HG03439 (cell line): ENCODE measurements at regions not wholly inside any gene's neighbourhood (a gene's known extent, or its start where the extent isn't known, plus 50 kb on each side); places are given as distances from the start of the nearest gene placed in this dataset.
"Not testable (repeated sequence)": the region's sequence is repeated elsewhere in the genome, so short reads cannot be mapped to it uniquely, and the experiment has no call there.

Experiments
- ATAC-seq: cut with Tn5 transposase; IDR thresholded peaks from one replicate; pipeline ENCODE4 v1.9.1; 2021; ENCODE audit warnings: mild to moderate bottlenecking, moderate library complexity; ENCODE audit not compliant: unreplicated experiment

DNA sequence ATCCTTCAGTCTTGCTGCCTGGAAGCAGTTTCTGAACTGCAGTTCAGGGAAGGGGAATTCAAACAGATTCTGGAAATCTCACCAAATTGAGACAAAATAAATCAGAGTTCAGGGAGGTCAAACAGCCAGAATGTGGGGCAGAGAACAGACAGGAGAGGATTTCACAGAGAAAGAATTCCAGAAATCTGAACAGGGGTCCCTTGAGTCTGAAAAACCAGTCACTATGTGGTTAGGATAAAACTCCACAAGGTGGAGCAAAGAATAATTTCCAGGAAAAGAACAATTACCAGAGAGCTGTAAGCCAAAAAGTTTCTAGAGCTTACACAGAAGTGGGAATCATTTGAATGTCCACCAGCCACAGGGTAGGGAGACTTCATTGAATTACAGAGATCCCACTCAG, 84.7 kb downstream of the URB2 start:
- no peak for ATAC-seq

DNA sequence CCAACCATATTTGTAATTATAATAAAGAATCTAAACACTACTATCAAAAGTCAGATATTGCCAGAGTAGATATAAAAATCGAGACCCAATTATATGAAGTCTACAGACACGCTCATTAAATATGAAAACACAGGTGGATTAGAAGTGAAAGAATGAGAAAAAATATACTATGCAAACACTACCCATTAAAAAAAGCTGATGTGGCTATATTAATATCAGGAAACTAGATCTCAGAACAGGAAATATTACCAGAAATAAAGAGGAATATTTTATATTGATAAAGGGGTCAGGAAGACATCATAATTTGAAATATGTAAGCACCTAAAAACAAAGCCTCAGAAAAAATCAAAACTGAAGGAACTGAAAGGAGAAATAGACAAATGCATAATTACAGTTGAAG, 88.3 kb downstream of the URB2 start:
- ATAC-seq = no peak

DNA sequence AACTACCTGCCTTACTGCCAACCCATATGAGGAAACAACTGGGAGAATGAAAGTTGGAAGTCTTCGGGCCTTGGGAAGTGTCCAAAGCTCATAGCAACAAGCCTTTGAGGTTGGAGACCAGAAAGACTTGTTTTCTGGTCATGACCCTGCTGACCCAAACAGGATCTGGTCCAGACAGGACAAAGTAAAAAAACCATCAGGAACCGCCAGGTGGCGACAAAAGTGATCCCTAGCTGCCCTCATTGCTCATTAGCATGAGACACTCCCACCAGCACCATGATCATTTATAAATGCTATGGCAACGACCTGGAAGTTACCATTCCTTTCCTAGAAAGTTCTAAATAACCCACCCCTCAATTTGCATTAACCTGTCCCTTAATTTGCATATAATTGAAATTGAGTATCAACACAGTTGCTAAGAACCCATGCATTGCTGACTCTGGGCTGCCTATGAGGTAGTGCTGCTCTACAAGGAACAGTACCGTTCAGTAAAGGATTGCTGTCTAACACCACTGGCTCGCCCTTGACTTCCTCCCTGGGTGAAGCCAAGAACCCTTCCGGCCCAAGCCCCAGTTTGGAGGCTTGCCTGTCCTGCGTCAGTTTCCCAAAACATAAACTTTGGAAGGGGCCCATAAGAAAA, 89.0 kb downstream of the URB2 start:
- ATAC-seq = no peak

DNA sequence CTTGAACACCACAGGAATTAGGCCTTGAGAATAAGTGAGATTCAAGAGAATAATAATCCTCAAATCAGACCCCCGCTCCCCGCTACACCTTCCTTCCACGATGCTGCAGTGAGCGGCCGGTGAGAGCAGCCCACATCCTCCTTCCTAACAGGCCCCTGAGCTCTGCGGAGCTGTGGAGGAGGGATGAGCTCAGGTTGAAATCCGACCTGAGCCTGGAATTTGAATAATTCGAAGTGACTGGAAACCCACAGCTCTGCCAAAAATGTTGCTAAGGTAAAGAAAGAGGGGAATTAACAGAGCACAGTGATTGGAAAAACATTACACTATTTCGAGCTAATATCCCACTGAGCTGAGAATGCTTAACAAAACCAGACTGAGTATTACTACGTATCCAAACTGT, 90.0 kb downstream of the URB2 start:
- ATAC-seq = no peak

DNA sequence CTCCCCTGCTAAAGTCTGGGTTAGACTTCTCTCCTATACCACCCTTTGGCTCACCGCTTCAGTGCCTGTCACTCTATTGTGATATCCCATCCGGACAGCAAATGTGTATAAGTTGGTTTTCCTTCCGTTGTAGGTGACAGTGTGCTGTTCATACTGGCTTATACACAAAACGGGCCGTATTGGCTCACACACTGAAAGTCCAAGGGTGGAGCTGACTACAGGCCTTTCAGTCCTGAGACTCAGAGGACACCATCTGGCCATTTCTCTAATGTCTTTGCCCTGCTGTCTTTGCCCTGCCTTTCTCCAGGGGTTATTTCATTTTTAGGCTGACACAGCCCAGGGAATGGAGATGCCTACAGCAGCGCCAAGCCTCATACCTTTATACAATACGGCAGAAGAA, 90.7 kb downstream of the URB2 start:
- ATAC-seq = no peak

DNA sequence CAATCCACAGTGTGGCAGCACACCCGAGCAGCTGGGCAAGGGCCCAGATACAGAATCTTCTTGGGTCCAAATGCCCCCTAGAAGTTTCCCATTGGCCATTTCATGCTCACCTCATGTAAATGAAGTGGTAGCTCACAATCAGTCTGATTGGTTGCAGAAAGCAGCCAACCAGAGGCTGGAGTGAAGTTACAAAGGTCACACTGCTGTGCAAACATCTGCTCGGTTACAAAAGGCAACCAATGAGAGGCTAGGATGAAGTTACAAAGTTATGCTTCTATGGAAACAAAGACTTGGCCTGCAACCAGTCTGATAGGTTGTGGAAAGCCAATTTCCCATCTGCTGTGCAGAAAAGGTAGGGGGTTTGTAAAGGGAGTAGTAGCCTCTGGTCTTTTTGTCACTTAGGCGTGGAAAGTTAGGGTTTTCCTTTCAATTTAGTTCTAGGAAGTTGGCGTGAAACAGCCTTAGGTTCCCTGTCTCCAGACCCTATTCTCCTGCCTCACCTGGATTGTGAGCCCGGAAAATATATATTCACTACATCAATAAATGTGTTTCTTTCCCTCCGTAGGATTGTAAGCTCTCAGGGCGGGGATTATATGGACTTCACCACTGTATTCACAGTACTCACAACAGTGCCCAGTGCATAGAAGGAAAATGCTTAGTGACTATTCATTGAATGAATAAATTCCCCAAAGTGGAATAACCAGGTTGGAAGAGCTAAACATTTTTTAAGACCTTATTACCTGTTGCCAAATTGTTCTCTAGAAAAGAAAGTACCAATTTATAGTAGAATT, 91.9 kb downstream of the URB2 start:
- no peak for ATAC-seq

DNA sequence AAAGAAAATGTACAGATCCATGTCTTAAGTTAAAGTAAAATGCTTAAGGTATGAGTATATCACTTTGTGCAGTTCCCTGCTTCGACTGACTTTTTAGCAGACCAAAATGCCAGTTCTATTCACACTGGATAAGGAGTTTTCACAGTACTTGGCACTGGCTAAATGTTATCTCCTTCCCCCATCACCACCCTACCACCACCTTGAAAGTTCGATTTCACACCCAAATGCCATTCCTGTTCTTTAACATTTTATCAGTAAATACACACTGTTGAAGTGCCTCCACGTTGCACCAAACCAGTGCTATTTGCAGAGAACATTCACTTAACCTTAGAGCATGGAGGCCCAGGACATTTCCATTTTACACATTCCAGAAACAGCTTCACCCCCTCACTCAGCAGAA, 100.0 kb downstream of the URB2 start:
- no peak for ATAC-seq

DNA sequence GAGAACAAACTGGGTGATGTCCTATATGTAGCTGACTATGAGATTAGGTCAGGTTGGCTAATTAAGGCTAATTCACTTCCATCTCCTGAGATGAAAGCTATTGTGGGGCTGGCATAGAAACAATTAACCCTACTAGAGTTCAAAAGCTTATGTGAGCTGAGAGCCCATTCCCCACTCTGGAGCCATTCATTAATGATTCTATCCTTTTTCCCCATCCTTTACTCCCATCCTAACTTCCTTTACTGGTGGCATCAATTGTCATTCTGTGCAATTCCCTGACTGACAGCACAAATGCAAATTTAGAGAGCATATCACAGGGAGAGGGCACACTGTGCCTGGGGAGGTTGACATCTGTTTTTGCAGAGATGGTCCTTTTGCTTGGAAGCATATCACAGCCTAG, 103.9 kb downstream of the URB2 start:
- no peak for ATAC-seq

DNA sequence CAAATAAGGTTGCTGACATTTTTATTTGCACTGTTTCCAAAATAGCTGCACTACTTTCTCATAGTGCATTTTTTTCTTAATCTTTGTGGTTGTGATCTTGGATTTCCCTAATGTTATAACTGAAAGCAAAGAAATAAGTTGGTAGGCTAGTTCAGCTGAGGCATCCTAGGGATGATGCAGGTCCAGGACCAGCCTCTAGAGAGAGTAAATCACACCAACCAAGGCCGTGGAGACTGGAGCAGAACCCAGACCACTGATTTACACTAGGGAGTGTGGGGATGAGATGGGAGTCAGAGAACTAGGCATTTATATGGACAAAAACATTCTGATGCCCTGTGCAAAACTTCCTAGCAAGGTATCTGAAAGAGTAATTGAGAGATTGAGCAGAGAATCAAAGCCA, 104.5 kb downstream of the URB2 start:
- ATAC-seq = no peak

DNA sequence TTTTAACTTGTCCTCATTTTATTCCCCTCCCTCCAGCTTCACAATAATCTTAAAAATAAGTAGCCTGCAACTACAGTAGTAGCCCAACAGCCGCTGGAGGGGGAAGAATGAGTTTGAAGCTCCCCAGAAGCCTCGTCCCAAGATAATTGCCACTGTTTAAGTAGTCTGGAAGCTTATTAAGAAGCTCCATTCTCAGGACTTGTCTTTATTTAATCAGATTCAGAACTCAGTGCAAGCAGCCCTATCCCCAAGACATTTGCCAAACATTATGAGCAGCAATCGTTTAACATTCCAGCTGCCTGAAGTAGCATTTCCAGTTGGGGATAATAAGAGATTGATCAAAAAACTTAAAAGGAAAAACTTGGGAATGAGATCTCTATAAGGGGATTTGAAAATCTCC, 106.0 kb downstream of the URB2 start:
- no peak for ATAC-seq

DNA sequence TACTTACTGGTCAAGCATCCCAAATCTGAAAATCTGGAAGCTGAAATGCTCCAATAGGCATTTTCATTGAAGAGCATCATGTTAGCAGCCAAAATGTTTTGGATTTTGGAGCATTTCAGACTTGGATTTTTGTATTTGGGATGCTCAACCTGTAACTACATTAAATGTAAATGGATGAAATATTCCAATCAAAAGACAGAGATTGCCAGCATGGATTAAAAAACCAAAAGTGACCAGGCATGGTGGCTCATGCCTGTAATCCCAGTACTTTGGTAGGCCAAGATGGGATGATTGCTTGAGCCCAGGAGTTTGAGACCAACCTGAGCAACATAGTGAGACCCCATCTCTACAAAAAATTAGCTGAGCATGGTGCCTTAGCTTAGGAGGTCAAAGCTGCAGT, 110.3 kb downstream of the URB2 start:
- no peak for ATAC-seq

DNA sequence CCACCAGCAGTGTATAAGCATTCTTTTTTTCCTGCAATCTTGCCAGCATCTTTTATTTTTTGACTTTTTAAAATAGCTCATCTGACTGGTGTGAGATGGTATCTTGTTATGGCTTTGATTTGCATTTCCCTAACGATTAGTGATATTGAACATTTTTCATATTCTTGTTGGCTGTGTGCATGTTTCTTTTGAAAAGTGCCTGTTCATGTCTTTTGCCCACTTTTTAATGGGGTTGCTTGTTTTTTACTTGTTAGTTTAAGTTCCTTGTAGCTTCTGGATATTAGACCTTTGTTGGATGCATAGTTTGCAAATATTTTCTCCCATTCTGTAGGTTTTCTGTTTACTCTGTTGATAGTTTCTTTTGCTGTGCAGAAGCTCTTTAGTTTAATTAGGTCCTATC, 116.6 kb downstream of the URB2 start:
- not testable (repeated sequence) for ATAC-seq

DNA sequence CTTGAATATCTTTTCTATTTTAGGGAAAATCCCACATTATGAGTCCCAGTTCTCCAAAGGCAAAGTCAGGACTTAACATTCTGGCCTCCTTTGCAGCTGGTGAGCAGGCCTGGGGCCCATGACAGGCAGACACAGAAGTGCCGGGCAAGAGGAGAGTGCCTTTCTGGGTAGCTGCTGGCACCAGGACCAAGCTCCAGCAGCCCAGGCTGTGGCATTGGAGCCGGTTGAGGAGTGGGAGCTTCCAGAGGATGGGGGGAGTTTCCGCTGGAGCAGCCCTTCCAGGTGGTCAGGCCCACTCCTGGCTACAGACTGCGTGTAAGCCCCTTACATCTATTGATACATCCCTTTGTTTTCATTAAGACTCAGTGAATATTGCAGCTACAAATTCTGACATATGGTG, 123.9 kb downstream of the URB2 start:
- no peak for ATAC-seq

DNA sequence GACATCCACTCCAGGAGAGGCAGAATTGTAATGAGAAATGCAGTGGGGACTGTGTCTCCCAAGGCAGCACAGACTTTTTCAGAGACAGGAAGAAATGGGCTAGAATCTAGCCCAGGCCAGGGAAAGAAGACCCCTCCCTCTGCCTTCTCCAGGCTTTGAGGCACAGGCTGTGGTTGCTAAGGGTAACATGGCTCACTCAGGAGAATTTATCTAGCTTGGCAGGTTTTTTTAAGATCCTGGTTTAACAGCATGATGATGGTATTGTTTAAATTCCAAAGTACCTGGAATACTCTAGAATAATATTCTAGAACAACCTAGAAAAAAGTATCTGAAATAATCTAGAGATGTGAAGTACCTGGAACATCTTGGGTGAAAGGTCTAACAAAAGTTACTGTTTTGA, 125.6 kb downstream of the URB2 start:
- no peak for ATAC-seq

DNA sequence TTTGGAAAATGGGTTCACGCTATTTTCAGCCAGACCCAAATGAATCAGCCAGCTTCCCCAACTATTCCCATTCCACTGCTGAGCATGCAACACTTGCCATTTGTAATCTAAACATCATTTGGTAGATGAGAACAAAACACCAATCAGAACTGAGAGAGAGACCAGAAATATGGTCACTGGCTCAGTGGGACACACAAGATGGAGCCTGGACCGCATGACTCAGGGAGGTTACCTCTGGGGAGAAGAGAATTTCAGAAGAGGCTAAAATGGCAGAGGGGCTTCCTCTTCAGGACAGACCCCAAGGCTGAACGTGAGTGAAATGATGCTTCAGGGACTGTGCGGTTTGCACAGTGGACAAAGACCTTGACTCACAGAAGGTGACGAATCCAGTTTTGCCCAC, 126.6 kb downstream of the URB2 start:
- ATAC-seq = no peak

DNA sequence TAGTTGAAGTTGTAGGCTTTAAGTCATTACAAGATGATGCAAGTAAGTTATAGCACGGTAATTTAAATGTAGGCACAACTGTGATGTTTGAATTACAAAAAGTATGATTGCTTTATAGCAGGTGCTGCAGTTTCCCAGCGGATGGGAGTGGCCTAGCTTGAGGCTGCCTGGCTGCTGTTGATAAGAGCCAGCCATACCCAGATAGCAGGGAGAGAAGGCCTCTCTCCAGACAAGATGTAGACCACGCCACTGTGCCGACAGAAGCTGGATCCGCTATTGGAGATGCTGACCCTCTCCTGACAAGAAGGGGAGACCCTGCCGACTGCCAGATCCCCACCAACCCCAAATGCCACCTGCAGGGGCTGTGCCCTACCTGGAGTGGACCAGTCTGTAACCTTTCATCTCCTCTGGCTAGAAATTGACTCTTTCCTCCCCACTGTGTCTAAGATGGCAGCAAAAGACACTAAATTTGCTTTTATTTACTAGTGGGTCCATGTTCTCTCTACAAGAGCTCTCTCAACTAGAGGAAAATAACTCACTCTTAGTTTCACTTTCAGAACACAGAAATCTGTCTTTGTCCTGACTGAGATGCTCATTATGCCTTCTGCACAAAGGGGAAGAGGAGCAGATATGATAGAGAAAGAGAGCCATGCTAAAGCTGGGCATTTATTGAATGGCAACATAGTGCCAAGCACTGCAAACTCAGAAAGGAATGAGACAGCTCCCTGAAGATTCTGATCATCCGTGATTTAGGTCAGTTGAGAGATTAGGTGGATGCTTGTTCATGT, 127.9 kb downstream of the URB2 start:
- no peak for ATAC-seq

DNA sequence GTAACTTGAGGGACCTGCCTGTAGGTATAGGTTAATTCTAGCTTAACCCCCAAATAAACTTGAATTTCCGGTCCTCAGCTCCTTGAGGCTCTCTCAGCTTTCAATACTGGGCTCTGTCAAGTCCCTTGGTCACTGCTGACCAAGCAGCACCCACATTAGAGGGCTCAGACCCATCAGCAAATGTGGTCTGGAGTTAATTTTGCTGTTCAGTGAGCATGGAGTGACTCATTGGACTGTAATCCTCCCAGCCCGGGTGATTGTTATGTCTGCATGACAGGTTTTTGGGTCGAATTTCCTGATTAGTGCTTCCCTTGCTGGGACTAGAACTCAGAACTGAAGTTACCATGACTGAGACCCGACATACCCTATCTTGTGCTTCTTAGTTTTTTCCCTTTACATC, 130.6 kb downstream of the URB2 start:
- no peak for ATAC-seq

DNA sequence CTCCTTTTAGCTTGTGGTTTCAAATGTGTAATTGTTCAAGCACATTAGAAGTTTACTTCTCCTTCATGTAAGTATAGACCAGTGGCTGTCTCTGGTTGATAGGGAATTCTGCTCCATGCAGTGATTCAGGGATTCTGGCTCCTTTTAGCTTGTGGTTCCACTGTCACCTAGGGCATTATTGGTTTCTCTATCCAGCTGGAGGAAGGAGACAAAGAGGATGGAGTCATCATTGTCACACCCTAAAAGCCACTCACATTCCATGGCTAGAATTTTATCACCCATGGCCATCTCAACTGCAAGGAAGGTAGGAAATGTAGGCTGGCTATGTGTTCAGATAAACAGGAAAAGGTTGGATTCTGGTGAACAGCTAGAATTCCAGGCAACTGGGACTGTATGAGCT, 131.2 kb downstream of the URB2 start:
- no peak for ATAC-seq

DNA sequence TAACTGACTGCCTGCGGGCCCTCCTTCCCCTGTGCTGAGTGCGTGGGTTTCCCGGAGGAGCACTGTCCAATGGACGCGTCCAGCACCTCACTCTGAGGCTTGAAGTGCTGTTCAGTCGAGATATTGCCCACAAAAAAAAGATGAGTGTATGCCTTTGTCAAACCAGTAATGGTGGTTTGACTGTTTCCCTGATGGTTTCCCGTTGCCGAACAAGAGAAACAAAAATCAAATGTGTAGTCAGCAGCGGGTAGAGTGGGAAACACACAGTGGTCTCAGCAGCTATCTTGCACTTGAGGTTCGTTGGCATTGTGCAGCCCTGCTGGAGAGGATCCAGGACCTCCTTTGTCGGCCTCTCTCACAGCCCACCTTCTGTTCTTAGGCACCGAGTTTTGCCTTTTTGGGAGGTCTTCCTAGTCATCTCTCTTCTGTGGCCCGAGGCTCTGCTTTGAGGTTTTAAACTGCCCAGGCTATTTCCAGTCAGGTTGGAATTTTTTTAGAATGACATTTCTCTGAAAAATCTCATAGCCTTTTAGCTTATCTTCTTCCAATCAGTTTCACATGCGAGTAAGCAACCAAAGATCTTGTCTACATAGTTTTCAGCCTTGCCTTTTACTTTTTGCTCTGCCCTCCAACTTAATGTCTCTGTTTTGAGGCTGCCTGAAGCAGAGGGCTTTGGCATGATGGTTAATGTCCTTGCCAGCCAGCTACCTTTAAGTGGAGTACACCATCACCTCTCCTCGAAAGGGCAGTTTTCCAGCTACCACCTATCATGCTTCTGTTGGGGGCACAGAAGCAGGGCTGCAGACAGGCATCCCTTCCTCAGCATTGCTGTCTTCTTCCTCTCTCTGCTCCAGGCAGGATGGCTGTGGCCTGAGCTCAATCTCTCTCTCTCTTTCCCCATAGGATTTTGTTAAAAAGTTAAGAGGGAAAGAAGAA, 132.3 kb downstream of the URB2 start:
- ATAC-seq = no peak

DNA sequence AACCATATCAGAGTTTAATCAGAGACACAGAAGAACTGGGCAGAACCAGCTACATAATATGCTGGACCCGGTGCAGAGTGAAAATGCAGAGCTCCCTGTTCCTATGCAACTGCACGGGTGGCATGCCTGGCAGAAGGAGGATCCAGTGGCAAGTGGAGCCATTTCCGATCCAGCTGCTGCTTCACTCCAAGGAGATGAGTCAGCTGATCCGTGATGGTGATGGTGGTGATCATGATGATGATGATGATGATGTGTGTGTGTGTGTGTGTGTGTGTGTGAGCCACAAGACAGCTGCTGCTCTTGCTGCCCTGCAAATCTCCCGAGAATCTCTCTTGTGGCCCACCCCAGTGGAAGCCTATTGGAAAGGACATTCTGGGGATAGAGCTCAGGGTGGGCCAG, 133.0 kb downstream of the URB2 start:
- ATAC-seq = no peak

DNA sequence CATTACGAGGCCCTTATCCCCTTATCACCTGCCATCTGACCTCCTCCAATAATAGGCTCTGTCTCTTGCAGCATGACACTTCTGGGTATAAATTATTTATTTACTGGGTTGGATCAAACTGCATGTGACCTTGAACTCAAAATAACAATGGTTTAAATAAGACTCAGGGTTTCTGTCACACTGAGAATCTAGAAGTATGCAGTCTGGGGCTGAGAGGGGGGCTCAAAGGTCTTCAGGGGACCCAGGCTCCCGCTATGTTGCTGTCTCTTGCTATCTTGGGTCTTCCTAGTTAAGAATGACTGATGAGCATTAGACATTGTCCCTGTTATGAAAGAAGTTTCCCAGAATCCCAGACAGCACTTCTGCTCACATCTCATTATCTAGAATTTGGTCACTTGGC, 133.5 kb downstream of the URB2 start:
- no peak for ATAC-seq
